Hindlimb muscle (tissue), 1 donor: ENCODE measurements at regions not wholly inside any gene's neighbourhood (a gene's known extent, or its start where the extent isn't known, plus 50 kb on each side); places are given as distances from the start of the nearest gene placed in this dataset.
A peak's percentile ranks its signal among the peaks of the same experiment; 100 is the strongest.
"Not testable (repeated sequence)": the region's sequence is repeated elsewhere in the genome, so short reads cannot be mapped to it uniquely, and the experiment has no call there.

Experiments
- DNase-seq: peaks from one replicate; pipeline ENCODE4 v3.0.0-alpha.2; 2013

GRCh38 chr11:39120890-39121289 is 2338.6 kb downstream of the LRRC4C start:
- DNase-seq: no peak

- no peak for DNase-seq
Measured at GRCh38 chr11:39113606-39114005, 2345.8 kb downstream of the LRRC4C start.

DNA sequence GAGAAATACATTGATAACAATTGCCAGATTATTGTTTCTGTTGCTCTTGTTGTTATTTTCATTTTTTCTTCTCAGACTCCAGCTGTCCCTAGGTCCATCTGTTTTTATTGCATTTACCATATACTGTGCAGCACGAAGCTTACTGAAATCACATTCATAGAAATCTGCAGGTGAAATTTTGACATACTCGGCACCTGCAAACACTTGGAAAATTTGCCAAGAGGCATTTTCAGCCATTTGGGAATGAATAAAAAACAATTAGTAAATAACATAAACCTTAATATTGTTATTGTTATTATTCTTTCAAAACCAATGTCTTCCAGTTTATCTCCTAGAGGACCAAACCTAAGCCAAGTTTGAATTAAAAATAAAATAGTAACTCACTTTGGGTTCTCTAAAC is 2357.2 kb downstream of the LRRC4C start:
- peak; percentile 5 for DNase-seq

- no peak for DNase-seq
Measured at GRCh38 chr11:39078465-39078864, 2381.0 kb downstream of the LRRC4C start.

- DNase-seq: no peak
Measured at GRCh38 chr11:39037611-39038010, 2421.8 kb downstream of the LRRC4C start.

DNA sequence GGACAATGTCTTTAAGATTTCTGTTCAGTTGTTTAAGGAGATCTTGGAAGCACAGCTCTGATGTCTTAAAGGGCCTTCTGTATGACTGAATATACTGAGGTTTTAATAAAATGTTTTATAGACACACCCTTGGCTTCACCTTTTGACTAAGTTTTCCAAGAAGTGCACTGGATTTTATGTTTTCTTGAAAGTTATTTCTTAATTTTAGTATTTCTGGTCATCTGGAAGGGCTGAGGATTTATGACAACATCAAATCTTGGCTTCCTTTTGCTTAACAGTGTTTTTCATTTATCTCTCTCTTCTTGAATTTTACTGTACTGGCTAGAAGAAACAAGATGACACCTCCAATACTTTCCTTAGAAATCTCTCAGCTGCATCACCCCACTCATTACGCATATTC is 2423.4 kb downstream of the LRRC4C start:
- peak; percentile 32 for DNase-seq

DNA sequence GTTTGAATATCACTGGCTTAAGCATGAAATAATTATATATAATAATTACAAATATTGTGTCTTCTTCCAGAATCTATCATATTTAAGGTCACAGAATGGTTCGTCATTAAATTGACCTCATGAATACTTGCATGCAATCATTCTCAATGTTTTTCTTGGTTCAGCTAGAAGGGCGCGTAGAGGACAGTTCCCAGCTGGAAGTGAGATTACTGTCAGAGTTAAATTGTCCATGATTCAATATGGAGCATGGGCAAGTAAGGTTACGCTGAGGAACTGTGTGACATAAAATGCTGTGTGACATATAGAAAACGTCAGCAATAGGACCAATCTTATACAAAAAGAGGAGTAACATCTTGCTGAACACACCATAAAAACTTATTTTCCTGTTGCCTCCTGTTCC is 2423.5 kb upstream of the RAG2 start:
- DNase-seq: no peak

- peak; percentile 5 for DNase-seq
Measured at GRCh38 chr11:39011797-39012196, 2413.8 kb upstream of the RAG2 start.

GRCh38 chr11:38990841-38991240 is 2392.8 kb upstream of the RAG2 start:
- no peak for DNase-seq

GRCh38 chr11:38990139-38990538 is 2392.1 kb upstream of the RAG2 start:
- DNase-seq: no peak

DNA sequence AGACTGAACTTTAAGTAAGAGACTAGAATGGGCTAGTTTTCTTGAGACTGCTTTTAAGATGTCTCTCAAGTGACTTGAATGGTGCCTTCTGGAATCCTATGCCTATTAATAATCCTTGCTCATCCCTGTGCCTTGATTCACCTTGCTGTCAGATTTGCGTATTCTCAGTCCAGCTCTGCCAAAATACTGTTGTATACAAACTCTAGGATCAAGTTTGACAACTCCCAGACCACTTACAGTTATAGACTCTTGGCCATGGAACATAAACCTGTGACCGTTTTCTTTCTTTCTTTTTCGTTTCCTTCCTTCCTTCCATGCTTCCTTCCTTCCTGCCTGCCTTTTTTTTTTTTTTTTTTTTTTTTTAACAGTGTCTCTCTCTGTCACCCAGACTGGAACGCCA is 2390.9 kb upstream of the RAG2 start:
- no peak for DNase-seq

GRCh38 chr11:38972220-38972619 is 2374.2 kb upstream of the RAG2 start:
- DNase-seq: no peak

- no peak for DNase-seq
Measured at GRCh38 chr11:38971141-38971540, 2373.1 kb upstream of the RAG2 start.

DNA sequence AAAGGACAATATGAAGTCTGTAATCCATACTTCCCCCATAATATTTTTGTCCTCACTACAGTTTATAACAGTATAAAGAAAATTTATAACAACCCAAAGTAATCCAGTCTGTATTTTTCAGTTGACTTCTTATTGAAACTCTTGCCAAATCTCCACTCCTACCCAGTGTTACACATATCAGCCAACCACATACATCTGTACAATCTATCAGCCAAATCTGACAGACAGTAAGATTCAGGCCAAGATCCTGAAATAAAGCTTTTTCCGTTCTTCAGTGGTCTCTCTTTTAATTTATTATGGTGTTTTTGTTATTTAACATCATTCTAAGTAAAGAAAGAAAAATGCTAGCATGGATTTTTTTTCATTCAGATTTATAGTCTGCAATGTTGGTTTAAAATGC is 2370.9 kb upstream of the RAG2 start:
- DNase-seq: peak; percentile 3

GRCh38 chr11:38952698-38953097 is 2354.7 kb upstream of the RAG2 start:
- no peak for DNase-seq

DNA sequence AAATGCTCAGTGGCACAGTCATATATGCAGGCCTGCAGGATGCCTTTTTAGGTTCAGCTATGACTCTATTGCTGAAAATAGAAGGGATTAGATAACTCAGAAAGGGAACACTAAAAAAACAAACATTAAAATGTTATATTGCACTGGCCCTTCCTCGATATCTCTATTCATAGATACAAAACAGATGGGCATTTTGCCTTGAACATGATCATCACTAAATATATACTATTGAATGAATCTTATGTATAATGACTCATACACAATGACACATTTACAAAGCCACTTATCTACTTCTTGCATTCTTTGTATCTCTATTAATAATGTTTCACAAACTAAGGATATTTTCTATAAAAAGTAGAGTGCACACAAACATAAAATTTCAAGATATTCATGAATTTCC is 2352.8 kb upstream of the RAG2 start:
- DNase-seq: no peak

DNA sequence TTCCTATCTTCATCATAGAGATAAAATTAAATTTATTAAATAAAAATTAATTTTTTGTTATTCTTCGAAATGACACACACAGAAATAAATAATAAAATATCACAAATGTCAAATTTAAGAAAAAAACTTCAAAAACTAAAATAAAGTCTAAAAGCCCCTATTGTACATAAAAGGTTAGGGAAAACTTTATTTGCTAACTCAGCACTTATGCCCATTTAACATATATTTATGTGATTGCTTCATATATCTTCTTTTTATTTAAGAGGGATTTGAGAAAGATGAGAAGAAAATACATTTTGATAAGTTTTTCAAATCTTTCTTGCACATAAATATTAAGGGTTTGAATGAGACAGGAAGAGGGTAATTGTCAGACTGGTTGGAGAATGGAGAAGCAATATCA is 2350.4 kb upstream of the RAG2 start:
- DNase-seq: no peak

- DNase-seq: no peak
Measured at GRCh38 chr11:38937709-38938108, 2339.7 kb upstream of the RAG2 start.

DNA sequence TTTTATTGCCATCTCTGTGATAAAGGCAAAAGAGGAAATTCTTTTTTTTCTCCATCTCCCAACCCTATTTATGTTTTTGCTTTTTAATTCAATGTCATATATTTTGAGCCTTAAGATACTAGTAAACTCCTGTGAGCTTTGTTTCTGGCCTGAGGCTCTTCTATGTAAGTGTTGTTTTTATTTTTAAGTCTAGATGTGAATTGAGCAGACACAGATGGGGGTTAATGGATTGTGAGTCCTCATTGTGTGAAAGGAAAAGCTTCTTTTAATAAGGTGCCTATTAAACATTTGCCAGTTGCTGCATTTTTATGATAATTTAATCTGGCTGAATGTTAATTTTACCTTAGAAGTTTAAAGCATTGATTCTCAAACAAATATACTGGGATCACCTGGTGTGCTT is 2337.9 kb upstream of the RAG2 start:
- no peak for DNase-seq

- no peak for DNase-seq
Measured at GRCh38 chr11:38927993-38928392, 2330.0 kb upstream of the RAG2 start.

GRCh38 chr11:38924644-38925043 is 2326.6 kb upstream of the RAG2 start:
- no peak for DNase-seq

DNA sequence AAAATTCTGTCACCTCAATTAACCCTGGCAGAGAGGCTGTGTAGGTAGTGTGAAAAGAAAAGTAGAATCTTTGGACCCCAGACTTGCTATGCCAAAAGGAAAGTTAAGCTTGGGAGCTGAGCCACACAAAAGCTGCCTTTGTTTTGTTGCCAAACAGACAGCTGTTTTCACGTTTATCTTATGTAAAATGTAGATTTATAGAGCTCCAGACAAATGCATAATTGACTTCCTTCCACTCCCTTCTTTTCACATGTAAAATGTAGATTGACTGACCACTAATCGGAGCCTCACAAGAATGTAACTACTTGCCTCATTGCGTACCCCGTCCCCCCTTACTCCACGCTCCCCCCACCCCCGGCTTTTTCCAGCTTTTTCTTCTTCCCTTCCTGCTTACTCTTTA is 2302.2 kb upstream of the RAG2 start:
- DNase-seq: peak; percentile 42

DNA sequence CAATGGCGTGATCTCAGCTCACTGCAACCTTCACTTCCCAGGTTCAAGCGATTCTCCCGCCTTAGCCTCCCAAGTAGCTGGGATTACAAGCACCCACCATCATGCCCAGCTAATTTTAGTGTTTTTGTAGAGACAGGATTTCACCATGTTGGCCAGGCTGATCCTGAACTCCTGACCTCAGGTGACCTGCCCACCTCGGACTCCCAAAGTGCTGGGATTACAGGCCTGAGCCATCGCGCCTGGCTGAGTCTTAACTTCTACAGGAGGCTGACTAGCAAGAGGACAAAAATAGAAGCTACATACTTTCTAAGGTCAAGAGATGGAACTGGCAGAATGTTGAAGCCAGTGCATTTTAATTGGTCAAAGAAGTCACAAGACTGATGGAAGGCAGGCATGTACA is 2296.2 kb upstream of the RAG2 start:
- not testable (repeated sequence) for DNase-seq

DNA sequence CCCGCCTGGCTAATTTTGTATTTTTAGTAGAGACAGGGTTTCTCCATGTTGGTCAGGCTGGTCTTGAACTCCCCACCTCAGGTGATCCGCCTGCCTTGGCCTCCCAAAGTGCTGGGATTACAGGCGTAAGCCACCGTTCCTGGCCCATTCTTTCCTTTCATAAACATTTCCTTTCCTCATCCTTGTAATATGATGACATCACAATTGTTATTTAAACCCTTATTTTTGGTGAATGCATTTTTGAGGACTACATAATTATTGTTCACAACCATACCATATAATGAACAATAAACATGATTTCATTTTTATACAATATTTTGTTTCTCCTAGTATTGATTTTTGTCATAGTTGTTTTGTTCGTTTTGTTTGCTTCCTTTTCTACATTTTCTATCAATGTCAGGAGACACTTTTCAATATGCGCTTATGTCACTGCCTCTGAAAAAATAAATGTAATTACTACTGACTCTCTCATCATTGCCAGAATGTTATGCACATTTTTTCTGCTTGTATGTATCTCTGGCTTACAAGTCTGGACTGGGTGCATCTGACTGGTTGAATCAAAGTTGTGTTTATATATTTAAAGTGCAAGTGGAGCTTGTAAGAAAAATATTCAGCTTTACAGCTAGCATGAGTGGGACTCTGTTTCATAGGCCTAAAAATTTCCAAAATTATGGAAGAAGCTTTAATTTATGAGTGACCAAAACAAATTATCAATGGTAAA is 2286.3 kb upstream of the RAG2 start:
- no peak for DNase-seq

GRCh38 chr11:38867338-38867737 is 2269.3 kb upstream of the RAG2 start:
- no peak for DNase-seq
